Esophagus squamous epithelium (tissue), 4 donors: ENCODE measurements at regions not wholly inside any gene's neighbourhood (a gene's known extent, or its start where the extent isn't known, plus 50 kb on each side); places are given as distances from the start of the nearest gene placed in this dataset.

Experiments
- CTCF ChIP-seq, 6 experiments: fragments of 450-650 bp in 4 of 6; fragments of 200-600 bp in 2 of 6; sonication (generic) in 2 of 6; IDR thresholded peaks; one replicate each; pipeline ENCODE4 v1.5.1; 2016 to 2019; ENCODE audit warnings: antibody characterized with exemption in 6 of 6, mild to moderate bottlenecking in 4 of 6, moderate library complexity in 4 of 6
- POLR2A ChIP-seq, 4 donors: fragments of 450-650 bp; IDR thresholded peaks; one replicate each; pipeline ENCODE4 v1.6.1; 2017; ENCODE audit warnings: antibody characterized with exemption in 4 of 4, mild to moderate bottlenecking in 4 of 4, moderate library complexity in 3 of 4

- TF ChIP-seq POLR2A (IDR thresholded peaks at IDR 0.05) (no peak), CTCF (IDR thresholded peaks at IDR 0.05) (no peak)
Measured at GRCh38 chr1:101605878-101606277, 369.1 kb downstream of the S1PR1 start.
